ENCODE measurements at regions not wholly inside any gene's neighbourhood (a gene's known extent, or its start where the extent isn't known, plus 50 kb on each side); places are given as distances from the start of the nearest gene placed in this dataset.
A peak's percentile ranks its signal among the peaks of the same experiment; 100 is the strongest.

DNA sequence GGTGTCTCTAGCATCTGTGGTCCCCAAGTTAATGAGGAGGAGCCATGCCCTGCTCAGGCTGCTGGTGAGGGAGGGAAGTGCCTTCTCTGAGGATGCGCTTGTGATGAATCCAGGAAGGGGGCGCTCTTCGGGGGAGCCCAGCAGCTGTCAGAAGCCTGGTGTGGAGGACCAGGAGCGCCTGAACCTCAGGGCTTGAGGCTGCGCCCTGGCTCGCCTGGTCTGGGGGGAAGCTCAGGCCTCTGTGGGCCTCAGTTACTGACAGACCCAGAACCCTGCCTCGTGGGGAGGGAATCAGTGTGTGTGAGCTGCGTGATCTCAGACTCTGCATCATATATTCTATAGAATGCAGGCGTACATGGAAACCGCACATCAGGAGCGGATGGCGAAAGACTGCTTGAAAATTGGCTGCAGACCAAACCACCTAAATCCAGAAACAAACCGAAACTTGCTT is 126.1 kb downstream of the SEC14L1 start:
- no peak for DNase-seq (ENCODE audit: low read depth)

DNA sequence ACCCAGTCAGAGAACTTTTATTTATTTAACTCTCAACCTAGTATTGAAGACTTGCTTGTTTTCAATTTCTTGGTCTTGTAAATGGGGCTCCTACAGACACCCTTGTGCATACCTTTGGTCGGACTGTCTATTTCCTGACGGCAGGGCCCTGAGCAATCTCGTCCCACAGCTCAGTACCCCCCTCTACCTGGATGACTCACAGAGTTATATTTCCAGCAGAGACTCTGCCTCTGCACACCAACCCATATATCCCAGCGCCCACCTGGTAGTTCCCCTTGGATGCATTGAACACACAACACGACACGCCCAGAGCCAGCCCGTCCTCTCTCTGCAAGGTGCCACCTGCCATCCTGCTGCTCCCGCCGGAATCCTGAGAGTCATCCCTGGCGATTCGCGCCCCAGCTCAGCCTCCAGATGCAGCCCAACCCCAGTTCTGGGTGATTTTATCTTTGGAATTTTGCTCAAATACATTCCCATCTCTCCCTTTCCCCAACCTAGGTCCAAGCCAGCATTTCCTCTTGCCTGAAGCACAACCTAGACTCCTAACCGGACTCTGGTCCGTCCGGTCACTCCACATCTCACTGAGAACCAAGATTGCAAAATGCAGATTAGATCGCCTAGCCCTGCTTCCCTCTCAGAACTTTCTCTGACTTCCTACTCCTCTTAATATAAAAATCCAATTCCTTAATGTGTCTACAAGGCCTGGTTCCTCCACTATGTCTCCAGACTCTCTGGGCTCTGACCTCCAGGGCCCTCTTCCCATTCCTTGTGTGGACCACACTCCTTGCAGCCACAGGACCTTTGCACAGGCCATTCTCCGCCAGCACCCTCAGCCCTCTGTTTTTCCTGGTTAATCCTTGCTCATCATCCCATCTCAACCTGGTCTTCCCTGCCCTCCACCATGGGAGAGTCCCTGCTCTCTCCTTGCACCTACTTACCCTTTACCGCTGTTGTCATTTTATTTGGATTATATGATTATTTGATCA is 129.2 kb downstream of the SEC14L1 start:
- DNase-seq (ENCODE audit: low read depth) = no peak

DNA sequence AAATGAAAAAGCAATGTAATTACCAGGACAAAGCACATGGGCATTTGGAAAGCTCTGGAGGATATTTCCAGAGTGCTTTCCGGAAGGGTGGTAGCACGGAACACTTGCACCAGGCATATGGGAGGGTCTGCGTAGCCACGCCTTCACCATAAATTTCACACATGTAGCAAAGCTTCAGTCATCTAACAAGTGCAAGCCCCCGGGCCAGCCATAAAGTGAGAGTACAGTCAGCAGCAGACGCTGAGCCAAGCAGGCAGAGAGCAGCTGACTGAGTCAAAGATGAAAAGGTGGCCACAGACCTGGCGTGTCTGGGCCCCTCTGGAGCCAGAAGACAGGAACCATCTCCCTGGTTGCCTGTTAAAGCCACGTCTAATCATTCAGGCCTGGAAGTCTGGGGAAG is 130.6 kb downstream of the SEC14L1 start:
- DNase-seq (ENCODE audit: low read depth) = no peak

DNA sequence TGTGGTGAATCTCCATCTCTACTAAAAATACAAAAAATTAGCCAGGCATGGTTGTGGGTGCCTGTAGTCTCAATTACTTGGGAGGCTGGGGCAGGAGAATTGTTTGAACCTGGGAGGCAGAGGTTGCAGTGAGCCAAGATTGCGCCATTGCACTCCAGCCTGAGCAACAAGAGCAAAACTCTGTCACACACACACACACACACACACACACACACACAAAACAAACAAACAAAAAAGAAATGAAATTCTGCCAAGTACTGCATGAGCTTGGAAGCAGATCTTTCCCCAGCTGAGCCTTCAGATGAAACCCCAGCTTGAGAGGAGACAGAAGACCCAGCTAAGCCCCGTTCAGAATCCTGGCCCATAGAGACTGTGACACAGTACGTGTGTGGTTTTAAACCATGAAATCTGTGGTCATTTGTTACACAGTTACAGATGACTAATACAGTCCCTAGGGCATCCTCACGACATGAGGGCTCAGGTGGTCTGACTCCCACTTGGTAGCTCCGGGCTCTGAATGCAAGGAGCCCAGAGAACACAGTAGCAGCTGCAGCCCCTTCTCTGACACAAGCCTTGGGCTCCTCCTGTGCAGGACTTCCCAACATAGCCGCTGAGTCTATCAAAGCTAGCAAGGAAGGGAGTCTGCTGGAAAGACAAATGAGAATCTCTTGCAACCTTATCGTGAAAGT is 132.8 kb downstream of the SEC14L1 start:
- no peak for DNase-seq (ENCODE audit: low read depth)

DNA sequence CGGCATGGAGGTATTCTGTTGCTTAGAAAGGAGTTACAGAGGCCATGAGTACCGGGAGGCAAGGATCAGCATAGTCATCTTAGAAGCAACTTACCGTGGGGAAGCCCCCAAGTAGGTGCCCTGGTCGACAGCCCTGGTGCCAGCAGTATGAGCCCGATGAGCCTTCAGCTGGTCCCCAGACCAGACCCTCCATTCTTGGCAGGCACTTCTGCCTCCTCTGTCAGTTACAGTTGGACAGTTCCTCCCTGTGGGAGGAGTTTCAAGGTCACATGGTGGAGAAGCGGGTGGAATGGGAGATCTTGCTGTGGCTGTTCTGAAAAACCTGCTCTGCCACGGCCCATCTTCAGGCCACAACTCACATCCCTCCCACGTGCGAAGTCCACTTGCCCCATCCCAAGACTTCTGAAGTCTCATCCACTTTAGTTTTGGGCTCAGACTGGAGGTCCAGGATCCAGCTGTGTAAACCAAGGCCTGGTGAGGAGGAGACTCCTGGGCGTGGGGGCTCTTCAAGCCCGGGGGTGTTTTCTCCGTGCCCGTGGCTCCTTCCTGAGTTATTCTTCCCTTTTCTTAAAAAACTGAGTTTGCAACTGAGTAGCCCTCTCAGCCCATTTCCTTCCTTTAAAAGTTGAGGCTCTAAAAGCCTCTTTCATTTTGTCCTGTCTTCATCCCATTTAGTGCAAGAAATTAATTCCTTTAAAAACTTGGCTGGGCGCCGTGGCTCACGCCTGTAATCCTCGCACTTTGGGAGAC is 133.5 kb downstream of the SEC14L1 start:
- no peak for DNase-seq (ENCODE audit: low read depth)

DNA sequence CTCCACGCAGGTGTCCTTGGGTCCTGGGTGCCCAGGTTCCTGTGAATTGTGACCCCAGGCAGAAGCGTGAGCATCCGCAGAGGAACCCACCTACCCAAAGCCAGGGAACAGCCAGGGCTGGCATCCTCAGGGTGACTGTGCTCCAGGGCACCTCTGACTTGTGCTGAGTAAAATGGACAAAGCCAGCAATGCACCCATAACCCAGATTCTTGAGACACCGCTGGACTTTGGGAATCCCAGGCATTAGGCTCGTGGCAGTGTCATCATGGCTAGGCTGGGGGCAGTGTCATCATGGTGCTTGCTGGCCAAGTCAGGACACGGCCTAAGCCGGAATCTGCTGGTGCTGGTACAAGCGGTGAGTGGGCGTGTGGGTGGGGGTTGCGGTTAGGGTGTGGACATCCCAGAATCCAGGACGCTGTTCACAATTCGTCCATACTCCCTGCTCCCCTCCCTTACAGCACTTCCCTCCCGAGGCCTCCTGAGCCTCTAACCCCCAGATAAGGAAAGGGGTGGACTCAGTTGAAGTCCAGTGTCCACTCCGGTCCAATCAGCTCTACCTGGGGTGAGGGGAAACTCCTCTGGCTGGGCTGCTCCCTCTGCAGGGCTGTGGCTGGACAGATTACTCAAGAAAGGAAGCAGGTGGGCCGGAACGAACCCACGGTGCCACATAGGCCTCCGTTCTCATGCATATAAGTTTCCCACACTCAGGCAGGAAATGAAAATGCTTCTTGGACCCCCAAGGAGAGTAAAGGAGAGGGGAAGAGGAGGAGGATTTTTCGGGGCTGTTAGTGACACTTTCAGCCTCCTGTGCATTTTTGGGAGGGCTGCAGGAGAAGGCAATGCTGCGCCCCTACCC is 138.9 kb downstream of the SEC14L1 start:
- no peak for DNase-seq (ENCODE audit: low read depth)

DNA sequence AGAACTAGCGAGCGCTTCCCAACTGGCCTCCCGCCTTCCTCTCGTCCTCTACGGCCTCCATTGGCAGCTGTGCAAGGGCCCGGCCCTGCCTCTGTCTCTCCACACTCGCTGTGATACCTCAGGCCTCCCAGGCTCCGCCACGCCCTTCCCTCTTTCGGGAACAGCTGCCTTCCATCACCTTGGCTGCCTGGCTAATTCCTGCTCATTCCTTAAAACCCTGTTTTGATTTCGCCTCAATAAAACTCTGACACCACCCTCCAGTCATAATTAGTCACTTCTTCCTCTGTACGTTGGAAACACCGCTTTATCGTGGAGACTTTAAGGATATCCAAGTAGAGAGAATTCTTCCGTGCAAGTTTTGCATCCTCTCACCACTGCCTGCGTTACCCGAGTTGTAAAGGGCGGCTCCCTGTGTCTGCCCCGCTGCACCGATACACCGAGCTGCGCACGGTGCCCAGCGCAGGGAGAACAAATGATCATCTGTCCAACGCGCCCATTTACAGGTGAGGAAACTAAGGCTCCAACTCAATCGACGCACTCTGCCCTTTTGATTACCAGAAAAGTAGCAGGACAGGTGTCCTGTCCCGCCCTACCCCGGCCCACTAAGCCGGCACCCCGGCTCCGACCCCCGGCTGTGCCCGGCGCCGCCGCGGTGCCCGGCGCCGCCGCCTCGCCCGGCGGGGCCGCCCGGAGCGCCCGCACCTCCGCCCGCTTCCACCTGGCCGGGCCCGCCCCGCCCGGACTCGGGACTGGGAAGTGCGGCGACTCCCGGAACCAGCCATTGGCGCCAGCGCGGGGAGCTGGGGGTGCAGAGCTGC is 139.7 kb downstream of the SEC14L1 start:
- no peak for DNase-seq (ENCODE audit: low read depth)

DNA sequence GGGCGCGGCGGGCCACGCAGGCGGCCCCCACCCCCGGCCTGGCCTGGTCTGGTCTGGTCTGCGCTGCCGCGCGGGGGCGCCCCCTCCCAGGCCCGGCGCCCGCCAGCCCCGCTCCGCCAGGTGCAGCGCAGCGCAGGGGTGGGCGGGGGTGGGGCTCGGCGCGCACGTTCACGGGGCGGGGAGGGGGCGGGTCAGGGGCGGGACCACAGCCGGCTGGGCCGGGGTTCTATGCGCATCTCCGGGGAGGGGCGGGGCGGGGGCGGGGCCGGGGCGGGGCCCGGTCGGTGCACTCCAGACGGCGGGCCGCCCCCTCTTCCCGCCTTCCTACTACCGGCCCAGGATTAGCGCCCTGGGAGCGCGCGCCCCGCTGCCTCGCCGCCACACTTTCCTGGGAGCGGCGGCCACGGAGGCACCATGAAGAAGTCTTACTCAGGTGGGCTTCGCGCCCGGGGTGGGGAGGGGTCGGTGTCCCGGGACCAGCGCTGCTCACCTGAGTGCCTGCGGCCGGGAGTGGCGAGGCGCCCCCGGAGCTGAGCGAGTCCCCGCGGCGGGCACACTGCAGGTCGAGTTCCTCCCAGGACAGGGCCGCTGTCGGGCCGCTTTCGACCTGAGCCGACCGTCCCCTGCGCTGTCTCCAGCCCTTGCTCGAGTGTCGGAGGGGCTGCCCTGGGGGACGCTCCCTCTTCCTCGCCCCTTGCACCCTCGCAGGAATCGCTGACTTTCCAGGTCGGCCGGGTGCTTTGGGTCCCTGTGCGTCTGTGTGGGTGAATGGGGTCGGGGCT is 140.5 kb downstream of the SEC14L1 start:
- DNase-seq (ENCODE audit: low read depth) = peak; percentile 57

DNA sequence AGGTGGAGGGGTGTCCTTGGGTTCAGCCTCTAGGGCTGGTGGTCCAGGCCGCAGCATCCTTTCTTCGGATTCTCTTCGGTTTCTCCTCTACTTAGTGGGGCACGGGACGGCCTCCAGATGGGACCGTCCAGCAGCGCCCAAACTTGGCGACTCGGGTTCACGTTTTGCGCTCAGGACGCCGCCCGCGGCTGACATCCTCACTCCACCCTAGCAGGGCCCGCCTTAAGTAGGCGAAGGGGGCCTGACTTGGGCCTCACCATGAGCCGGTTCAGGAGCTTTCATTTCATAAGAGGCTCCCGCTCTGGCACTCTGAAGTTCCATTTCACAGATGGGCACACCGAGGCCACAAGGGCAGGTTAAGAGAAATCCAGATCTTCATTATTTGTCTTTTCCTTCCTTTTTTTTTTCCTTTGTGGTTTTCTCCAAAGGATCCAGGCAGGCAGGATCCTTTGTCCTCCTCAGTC is 141.2 kb downstream of the SEC14L1 start:
- DNase-seq (ENCODE audit: low read depth) = no peak

DNA sequence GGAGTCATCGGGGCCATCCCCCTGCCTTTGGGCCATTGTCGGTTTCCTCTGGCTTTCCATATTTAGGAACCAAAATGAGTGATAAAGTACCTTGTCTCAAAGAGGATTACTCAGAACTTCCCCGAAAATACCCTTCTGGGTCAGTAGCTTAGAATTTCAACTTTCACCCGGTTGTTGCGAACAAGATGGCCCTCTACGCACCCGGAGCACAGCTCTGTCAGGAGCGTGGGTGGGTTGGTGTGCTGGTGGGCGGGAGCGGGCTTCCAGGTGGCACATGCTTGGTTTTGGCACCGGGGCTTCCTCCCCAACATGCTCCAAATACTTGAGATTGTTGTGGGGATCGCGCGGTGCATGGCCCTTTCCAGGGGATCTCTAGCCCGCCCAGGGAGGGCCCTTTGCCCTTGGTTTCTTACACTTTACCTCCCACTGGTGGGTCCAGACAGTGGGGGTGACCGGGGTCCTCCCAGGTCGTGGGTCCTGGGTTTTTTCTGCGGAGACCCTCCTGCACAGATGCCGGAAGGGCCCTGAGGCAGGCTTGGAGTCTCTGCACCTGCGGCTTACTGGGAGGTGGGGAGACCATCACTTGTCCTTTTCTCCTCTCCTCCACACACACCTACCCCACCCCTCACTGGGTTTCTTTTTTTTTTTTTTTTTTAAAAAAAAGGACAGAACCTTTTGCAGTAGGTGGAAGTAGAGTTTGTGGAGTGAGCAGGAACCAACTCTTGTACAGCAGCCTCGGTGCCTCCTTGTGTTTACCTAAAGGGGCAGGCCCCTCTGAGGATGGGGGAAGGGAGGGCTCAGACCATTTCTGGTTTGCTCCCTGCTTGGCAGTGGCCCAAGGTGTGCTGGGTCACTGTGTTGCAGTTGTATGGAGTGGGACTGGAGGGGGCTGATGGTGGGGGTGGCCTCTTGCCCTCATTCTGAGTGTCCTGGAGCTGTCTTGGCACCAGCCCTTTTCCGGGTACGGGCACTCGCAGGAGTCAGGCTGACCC is 142.1 kb downstream of the SEC14L1 start:
- DNase-seq (ENCODE audit: low read depth) = no peak

DNA sequence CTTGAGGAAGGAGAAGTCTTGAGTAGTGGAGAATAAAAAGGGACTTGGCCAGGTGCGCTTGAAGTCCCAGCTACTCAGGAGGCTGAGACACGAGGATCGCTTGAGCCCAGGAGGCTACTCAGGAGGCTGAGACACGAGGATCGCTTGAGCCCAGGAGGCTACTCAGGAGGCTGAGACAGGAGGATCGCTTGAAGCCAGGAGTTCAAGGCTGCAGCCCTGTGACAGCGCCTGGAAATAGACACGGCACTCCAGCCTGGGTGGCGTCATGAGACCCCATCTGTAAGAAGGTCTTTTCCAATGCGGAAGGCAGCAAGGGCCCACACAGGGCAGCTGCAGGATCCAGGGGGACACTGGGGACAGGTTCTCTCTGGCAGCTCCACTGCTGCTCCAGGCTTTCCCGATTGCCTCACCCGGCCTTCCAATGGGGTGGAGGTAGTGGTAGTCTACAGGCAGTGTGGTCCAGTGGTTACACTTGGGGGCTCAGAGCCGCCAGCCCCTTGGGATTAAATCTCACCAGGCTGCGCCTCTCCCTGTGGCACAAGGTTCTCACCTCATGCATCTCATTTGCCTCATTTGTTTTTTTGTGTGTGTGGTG is 143.4 kb downstream of the SEC14L1 start:
- DNase-seq (ENCODE audit: low read depth) = no peak

DNA sequence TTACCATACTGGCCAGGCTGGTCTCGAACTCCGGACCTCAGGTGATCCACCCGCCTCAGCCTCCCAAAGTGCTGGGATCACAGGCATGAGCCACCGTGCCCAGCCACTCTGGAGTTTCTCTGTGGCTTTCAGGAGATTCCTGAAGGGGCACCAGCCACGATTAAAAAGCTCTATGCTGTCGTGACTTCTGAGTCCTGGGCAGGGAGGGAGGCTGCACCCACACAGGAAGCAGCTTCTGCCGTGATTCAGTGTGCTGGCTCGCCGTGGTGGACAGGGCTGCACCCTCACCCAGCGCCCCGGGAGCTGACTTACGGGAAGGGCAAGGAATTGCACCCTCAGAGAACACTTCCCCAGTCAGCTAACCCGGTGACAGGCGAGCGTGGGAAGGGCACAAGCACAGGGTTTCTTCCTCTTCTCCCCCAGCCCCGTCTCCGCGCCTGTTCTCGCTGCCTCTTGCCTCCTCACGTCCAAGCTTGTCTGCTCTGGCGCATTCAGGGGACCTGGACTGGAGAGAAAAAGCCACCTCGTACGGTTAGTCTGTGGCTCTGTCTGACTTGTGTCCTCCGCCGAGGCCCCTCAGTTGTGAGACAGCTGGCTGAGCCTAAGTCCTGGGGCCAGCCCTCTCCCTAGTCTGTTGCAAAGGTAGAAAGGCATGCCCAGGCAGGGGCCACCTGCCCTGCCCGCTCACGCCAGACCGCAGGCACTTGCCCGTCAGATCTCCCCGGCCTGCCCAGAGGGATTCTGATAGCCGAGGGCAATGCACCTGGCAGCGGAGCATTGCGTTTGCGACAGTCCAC is 145.0 kb downstream of the SEC14L1 start:
- no peak for DNase-seq (ENCODE audit: low read depth)

DNA sequence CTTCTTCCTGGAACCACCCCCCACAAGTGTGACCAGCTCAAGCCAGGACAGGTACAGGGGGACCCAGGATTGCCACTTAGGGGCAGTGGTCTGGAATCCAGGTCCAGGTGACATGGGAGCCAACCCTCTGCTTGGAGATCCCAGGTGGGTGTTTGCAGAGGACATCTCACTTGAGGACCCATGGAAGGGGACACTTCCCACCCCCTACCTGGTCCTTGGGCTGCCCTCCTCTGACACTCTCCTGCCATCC is 145.5 kb downstream of the SEC14L1 start:
- DNase-seq (ENCODE audit: low read depth) = no peak

DNA sequence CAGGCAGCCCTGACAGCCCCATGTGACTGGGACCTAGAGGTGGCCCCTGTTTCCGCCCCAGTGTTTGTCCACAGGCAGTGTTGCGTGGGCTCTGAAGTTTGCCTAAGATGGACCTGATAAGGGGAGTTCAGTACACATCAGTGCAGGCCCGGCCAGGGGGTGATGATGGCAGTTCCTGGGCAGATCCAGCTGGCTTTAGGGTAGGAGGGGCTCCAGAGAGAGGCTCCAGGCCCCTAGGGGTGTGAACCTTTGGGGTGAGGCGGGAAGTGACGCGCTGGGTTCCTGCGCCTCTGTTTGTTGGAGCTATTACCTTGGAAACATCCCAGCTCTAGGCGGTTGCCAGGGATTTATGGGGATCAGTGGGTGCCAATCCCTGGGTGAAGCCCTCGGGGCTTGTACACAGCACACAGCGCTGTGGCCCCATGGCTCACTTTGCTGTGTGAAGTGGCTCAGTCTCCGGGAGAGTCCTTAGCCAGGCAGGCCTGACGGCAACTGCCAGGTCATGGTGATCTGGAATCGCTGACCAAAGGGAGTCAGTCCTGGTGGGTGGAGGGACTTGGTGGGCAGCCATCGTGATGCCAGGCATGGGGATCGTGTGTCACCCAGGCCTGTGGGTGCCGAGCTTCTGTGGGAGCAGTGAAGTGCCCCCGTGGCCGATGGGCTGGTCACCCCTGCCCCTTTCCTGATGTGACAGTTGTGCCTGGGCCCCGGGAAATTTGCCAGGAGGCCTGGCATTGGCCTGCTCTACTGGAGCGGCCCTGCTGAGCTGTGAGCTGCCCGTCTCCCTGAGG is 146.1 kb downstream of the SEC14L1 start:
- no peak for DNase-seq (ENCODE audit: low read depth)

DNA sequence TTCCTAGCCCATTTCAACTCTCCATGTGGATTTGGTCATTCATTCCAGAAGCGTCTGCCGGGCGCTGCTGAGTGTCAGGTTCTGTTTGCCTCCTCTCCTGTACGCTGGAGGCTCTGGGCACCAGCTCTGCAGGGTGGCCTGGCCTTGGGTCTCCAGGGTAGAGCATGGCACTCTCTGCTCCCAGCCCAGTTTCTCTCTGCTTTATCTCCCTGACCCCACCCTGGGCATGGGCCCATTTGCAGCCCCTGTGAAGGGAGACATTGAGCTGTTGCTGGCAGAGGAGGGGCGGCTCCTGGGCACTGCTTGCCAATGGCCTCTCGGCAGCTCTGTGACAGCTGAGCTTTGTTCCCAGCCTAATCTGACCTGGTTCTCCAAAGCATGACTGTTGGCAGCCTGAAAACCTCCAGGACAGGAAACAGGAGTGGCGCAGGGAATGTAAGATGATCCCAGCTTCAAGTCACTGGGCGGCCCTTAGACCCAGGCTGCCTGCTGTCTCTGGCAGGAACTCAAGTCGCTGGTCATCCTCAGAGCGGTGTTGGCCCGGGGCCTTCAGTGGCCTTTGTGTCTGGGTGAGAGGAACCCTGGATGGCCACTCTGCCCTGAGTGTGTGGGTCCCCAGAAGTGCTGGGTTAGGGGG is 146.8 kb downstream of the SEC14L1 start:
- DNase-seq (ENCODE audit: low read depth) = no peak

DNA sequence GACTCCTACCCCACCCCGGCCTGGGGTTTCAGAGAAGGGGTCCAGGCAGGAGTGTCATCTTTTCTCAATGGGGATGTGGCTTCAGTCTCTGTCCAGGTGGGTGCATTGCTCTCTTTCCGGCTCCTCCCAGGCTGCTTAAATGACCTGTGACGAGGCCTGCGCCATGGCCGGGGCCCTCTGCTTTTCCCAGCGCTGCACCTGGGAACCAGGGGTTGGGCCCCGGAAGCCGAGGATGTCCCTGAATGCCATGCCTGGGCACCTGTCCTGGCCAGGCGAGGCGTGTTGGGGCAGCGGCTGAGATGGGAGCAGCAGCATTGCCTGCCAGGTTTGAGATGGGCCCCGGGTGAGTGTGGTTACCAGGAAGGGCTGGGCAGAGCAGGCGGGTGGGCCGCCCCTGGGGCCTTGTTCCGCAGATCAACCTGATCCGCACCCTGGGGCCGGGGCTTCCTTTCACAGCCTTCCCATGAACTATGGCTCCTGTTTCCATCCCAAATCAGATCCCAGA is 147.4 kb downstream of the SEC14L1 start:
- no peak for DNase-seq (ENCODE audit: low read depth)

Data from activated T-cell treated with anti-CD3 and anti-CD28 coated beads for 48 hours (primary cell).